Caco-2 (cell line): ENCODE measurements at regions not wholly inside any gene's neighbourhood (a gene's known extent, or its start where the extent isn't known, plus 50 kb on each side); places are given as distances from the start of the nearest gene placed in this dataset.

Experiments used
- BruUV-seq: library from RNA; stranded (reverse); fragments of 400-500 nt; replicated peaks from 2 replicates; lab custom pipeline; 2021; lab: Mats Ljungman, UMichigan
- CTCF ChIA-PET: fragments of 300-600 bp; sonication (Branson Sonifier 250); formaldehyde crosslinking; loops from one replicate; lab custom pipeline; 2022; ENCODE audit warnings: antibody characterized with exemption; lab: Charles Lee
- POLR2A ChIA-PET: fragments of 300-600 bp; sonication (Branson Sonifier 250); formaldehyde crosslinking; loops from one replicate; lab custom pipeline; 2022; ENCODE audit warnings: antibody characterized with exemption; lab: Charles Lee
- DNase-seq, 2 experiments: peaks; one replicate each; pipeline versions ENCODE4 v3.0.0 to v3.0.0-alpha.2; 2020 to 2022
- H3K27me3 ChIP-seq: replicated peaks from 2 replicates; pipeline ENCODE4 v1.6.0; 2011; ENCODE audit warnings: low read length; ENCODE audit not compliant: control insufficient read depth, insufficient read depth
- H3K36me3 ChIP-seq: 2 replicates; pipeline ENCODE4 v1.5.1; 2011; ENCODE audit warnings: low read length; ENCODE audit not compliant: control insufficient read depth, insufficient read depth
- H3K4me1 ChIP-seq: fragments of 250-450 bp; sonication (Bioruptor Pico); 2 replicates; pipeline ENCODE4 v1.5.1; 2020; ENCODE audit warnings: mild to moderate bottlenecking
- H3K4me3 ChIP-seq: 2 replicates; pipeline ENCODE4 v1.5.1; 2011; ENCODE audit warnings: low read depth, mild to moderate bottlenecking, control low read depth, low read length
- H3K9me3 ChIP-seq: fragments of 250-450 bp; sonication (Bioruptor Pico); 2 replicates; pipeline ENCODE4 v1.5.1; 2020; ENCODE audit warnings: mild to moderate bottlenecking, moderate library complexity
- H3K27ac Mint-ChIP-seq: one replicate; pipeline ENCODE4 v1.8.0; 2022; ENCODE audit warnings: mixed read lengths; ENCODE audit not compliant: unreplicated experiment
- H3K27me3 Mint-ChIP-seq: one replicate; pipeline ENCODE4 v1.8.0; 2022; ENCODE audit warnings: mixed read lengths; ENCODE audit not compliant: insufficient read depth, unreplicated experiment
- H3K36me3 Mint-ChIP-seq: one replicate; pipeline ENCODE4 v1.8.0; 2022; ENCODE audit warnings: mild to moderate bottlenecking, mixed read lengths; ENCODE audit not compliant: insufficient read depth, unreplicated experiment
- H3K4me1 Mint-ChIP-seq: one replicate; pipeline ENCODE4 v1.8.0; 2022; ENCODE audit warnings: low read depth, mixed read lengths; ENCODE audit not compliant: unreplicated experiment
- H3K4me3 Mint-ChIP-seq: one replicate; pipeline ENCODE4 v1.8.0; 2022; ENCODE audit warnings: mild to moderate bottlenecking, moderate library complexity, mixed read lengths; ENCODE audit not compliant: unreplicated experiment
- H3K9me3 Mint-ChIP-seq: one replicate; pipeline ENCODE4 v1.8.0; 2022; ENCODE audit warnings: mixed read lengths; ENCODE audit not compliant: unreplicated experiment
- intact Hi-C: fragments of 100-400 bp; cut with micrococcal nuclease; formaldehyde crosslinking; loops from one replicate; pipeline ENCODE4 v1.10.0; 2022; ENCODE audit not compliant: unreplicated experiment
- TF ChIP-seq, protein P1 (sequence below), 2 experiments: fragments of 200-600 bp in 1 of 2; IDR thresholded peaks; 1 replicate in 1 of 2; 2 replicates in 1 of 2; pipeline versions ENCODE4 v1.5.1 to v1.8.0; 2011 to 2022; ENCODE audit warnings: antibody characterized with exemption in 1 of 2, control low read depth in 1 of 2, inconsistent platforms in 1 of 2, low read depth in 1 of 2, low read length in 1 of 2, mild to moderate bottlenecking in 1 of 2, moderate library complexity in 1 of 2; ENCODE audit not compliant: insufficient read depth in 1 of 2, severe bottlenecking in 1 of 2, unreplicated experiment in 1 of 2

DNA sequence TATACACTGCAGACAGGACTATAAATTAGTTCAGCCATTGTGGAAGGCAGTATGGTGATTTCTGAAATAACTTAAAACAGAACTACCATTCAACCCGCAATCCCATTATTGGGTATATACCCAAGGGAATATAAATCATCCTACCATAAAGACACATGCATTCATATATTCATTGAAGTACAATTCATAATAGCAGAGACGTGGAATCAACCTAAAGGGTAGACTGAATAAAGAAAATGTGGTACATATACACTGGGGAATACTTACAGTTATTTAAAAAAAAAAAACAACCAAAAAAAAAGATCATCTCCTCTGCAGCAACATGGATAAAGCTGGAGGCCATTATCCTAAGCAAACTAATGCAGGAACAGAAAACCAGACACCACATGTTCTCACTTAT, 473.9 kb downstream of the TRHDE start:
- TF ChIP-seq, protein P1, sequence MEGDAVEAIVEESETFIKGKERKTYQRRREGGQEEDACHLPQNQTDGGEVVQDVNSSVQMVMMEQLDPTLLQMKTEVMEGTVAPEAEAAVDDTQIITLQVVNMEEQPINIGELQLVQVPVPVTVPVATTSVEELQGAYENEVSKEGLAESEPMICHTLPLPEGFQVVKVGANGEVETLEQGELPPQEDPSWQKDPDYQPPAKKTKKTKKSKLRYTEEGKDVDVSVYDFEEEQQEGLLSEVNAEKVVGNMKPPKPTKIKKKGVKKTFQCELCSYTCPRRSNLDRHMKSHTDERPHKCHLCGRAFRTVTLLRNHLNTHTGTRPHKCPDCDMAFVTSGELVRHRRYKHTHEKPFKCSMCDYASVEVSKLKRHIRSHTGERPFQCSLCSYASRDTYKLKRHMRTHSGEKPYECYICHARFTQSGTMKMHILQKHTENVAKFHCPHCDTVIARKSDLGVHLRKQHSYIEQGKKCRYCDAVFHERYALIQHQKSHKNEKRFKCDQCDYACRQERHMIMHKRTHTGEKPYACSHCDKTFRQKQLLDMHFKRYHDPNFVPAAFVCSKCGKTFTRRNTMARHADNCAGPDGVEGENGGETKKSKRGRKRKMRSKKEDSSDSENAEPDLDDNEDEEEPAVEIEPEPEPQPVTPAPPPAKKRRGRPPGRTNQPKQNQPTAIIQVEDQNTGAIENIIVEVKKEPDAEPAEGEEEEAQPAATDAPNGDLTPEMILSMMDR (IDR thresholded peaks at IDR 0.05; ENCODE audit: insufficient read depth in 1 of 2, low read depth in 1 of 2, low read length in 1 of 2, severe bottlenecking in 1 of 2, unreplicated experiment in 1 of 2): no peak
- Mint-ChIP-seq H3K27ac (no peak overlapping the region), H3K9me3 (no peaks in the 10 kb centered on the region), H3K36me3 (no peaks in the 10 kb centered on the region), H3K4me3 (no peak overlapping the region), H3K4me1 (no peaks in the 10 kb centered on the region), H3K27me3 (no peaks in the 10 kb centered on the region)
- Histone ChIP-seq H3K4me3 (no peak overlapping the region), H3K4me1 (no peaks in the 10 kb centered on the region), H3K36me3 (no peaks in the 10 kb centered on the region), H3K27me3 (no peaks in the 10 kb centered on the region), H3K9me3 (no peaks in the 10 kb centered on the region)
- ChIA-PET POLR2A (no interaction called here), CTCF (no interaction called here)
- DNase-seq: no peak
- intact Hi-C loops: no loop called here
- no TSS peak for BruUV-seq

DNA sequence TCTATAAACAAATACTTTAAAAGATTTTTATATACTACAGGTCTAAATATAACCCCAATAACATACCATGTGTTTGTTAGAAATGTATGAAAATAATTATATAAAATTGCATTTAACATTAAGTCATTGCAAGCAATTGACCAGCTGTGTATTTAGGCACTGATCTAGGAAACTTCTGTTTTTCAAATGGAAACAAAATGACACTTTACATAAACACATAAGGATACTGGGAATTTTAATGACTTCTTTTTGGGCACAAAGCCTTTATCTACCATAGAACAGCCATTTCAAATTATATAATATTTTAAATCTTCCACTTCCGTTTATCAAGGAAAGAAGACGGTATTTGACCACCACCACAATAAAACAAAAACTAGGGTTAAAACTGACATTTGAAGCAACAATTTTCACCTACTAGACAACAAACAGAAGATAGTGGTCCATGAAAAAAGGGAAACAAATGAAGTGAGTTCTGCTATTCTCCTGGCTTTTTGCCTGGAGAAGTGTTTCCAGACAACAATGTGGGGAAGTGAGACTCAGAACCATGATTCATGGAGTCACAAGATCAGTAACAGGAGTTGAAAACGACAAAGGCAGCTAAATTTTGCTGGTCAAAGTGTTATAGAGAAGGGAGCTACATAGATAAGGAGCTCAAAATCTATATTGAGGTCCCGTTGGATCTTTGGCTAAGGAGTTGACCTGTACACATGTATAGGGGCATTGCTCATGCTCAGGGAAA, 475.1 kb downstream of the TRHDE start:
- no peak overlapping the region for H3K4me3 Mint-ChIP-seq
- no peak overlapping the region for H3K27ac Mint-ChIP-seq
- BruUV-seq: no TSS peak
- ChIA-PET CTCF (no interaction called here), POLR2A (no interaction called here)
- no peaks in the 10 kb centered on the region for H3K9me3 ChIP-seq
- DNase-seq: no peak
- H3K4me3 ChIP-seq: no peak overlapping the region
- H3K9me3 Mint-ChIP-seq: no peaks in the 10 kb centered on the region
- H3K27me3 ChIP-seq: no peaks in the 10 kb centered on the region
- no peaks in the 10 kb centered on the region for H3K36me3 ChIP-seq
- H3K4me1 Mint-ChIP-seq: no peaks in the 10 kb centered on the region
- no peaks in the 10 kb centered on the region for H3K4me1 ChIP-seq
- TF ChIP-seq, protein P1 (IDR thresholded peaks at IDR 0.05; ENCODE audit: insufficient read depth in 1 of 2, low read depth in 1 of 2, low read length in 1 of 2, severe bottlenecking in 1 of 2, unreplicated experiment in 1 of 2): no peak
- intact Hi-C loops: no loop called here
- H3K27me3 Mint-ChIP-seq: no peaks in the 10 kb centered on the region
- H3K36me3 Mint-ChIP-seq: no peaks in the 10 kb centered on the region

DNA sequence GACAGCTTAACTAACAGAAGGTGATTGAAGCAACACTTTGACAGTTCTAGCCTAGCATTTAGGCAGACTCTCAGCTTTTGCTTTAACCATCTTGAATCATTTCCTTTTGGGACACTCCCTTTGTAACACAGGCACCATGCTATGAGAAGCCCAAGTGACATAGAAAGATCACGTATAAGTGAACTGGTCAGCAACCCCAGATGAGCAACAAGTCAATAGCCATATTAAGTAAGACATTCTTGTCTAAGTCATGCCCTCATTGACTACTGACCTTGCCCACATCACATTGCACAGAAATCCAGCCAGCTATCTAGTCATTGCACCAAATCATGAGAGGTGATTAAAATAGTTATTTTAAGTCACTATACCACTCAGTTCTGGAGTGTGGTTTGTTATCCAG, 476.8 kb downstream of the TRHDE start:
- BruUV-seq: no TSS peak
- Mint-ChIP-seq H3K27me3 (no peaks in the 10 kb centered on the region), H3K4me1 (no peaks in the 10 kb centered on the region), H3K9me3 (no peaks in the 10 kb centered on the region), H3K27ac (no peak overlapping the region), H3K36me3 (no peaks in the 10 kb centered on the region), H3K4me3 (no peak overlapping the region)
- H3K9me3 ChIP-seq: no peaks in the 10 kb centered on the region
- H3K4me3 ChIP-seq: no peak overlapping the region
- H3K27me3 ChIP-seq: no peaks in the 10 kb centered on the region
- no peak for DNase-seq
- H3K36me3 ChIP-seq: no peaks in the 10 kb centered on the region
- TF ChIP-seq, protein P1 (IDR thresholded peaks at IDR 0.05; ENCODE audit: insufficient read depth in 1 of 2, low read depth in 1 of 2, low read length in 1 of 2, severe bottlenecking in 1 of 2, unreplicated experiment in 1 of 2): no peak
- H3K4me1 ChIP-seq: no peaks in the 10 kb centered on the region
- POLR2A ChIA-PET: no interaction called here
- CTCF ChIA-PET: no interaction called here
- intact Hi-C loops: no loop called here
